ENCODE measurements at regions not wholly inside any gene's neighbourhood (a gene's known extent, or its start where the extent isn't known, plus 50 kb on each side); places are given as distances from the start of the nearest gene placed in this dataset.

DNA sequence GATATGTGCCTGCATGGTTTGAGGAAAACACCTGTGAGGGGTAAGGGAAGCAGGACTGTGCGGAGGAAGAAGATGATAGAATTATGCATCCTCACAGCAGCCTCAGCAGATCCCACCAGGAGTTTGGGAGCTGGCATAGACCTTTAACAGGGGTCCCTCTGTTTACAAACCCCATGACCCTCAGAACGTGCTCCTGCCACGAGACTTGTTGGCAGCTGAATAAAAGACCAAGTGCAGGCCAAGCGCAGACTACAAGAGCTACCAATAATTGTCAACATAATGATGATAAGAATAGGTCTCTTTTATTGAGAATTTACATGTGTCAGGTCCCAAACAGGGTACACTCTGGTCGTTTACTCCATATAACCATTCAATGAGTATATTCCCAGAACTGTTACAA lies 236.0 kb downstream of the MED10 start:
- H3K36me3 ChIP-seq (ENCODE audit: control insufficient read depth in 2 of 3, insufficient read depth in 3 of 3, low read length in 3 of 3) = no peaks in the 10 kb centered on the region
- intact Hi-C loops (cut with micrococcal nuclease) = no loop called here

DNA sequence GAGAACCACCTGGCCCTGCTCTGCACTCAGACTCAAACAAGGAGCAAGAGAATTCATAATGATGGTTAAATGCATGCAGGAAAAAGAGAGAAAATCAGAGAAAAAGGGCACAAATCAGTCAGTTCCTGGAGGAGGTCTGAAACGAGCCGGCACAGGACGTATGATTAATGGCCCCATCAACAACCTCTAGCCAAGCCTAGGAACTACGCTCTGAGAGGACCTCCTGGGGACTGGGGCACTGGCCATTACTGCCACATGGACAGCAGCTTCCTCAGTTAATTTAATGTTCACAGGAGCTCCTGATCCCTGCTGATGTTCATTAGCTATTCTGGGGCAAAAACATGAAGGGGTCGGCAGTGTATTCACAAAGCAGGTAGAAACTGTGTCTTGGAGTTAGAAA lies 238.1 kb downstream of the MED10 start:
- Mint-ChIP-seq H3K27me3 (peaks cover 0 to 31% (median 10%) of the 10 kb centered on the region in 5 donors), H3K9me3 (peaks cover 0 to 3% (median 0%) of the 10 kb centered on the region in 11 donors), H3K27ac (no peak overlapping the region), H3K36me3 (no peaks in the 10 kb centered on the region), H3K4me1 (no peaks in the 10 kb centered on the region), H3K4me3 (no peak overlapping the region)
- ATAC-seq (no peak), DNase-seq (no peak)
- POLR2A ChIA-PET = no interaction called here
- Histone ChIP-seq H3K4me3 (ENCODE audit: low read length) (no peak overlapping the region), H3K36me3 (ENCODE audit: control insufficient read depth in 2 of 3, insufficient read depth in 3 of 3, low read length in 3 of 3) (no peaks in the 10 kb centered on the region), H3K27ac (ENCODE audit: low read depth, low read length) (no peak overlapping the region), H3K9me3 (ENCODE audit: control insufficient read depth in 2 of 3, low read length in 3 of 3) (no peaks in the 10 kb centered on the region), H3K4me1 (ENCODE audit: control insufficient read depth in 2 of 2, insufficient read depth in 2 of 2, low read length in 2 of 2) (no peaks in the 10 kb centered on the region), H3K27me3 (ENCODE audit: control insufficient read depth in 2 of 2, insufficient read depth in 2 of 2, low read length in 2 of 2) (no peaks in the 10 kb centered on the region)
- CTCF ChIA-PET = no interaction called here
- intact Hi-C loops (cut with micrococcal nuclease) = no loop called here

More for the DNA sequence above, 236.0 kb downstream of the MED10 start:
- no peak overlapping the region for H3K27ac ChIP-seq (ENCODE audit: low read depth, low read length)
- peaks cover 0 to 42% (median 21%) of the 10 kb centered on the region in 5 donors for H3K27me3 Mint-ChIP-seq
- no peak overlapping the region for H3K4me3 ChIP-seq (ENCODE audit: low read length)
- H3K4me1 Mint-ChIP-seq = no peaks in the 10 kb centered on the region
- H3K27ac Mint-ChIP-seq = no peak overlapping the region
- peaks cover 0 to 3% (median 0%) of the 10 kb centered on the region in 11 donors for H3K9me3 Mint-ChIP-seq
- no peaks in the 10 kb centered on the region for H3K27me3 ChIP-seq (ENCODE audit: control insufficient read depth in 2 of 2, insufficient read depth in 2 of 2, low read length in 2 of 2)
- ChIA-PET CTCF (no interaction called here), POLR2A (no interaction called here)
- no peak overlapping the region for H3K4me3 Mint-ChIP-seq
- no peaks in the 10 kb centered on the region for H3K4me1 ChIP-seq (ENCODE audit: control insufficient read depth in 2 of 2, insufficient read depth in 2 of 2, low read length in 2 of 2)
- DNase-seq (no peak), ATAC-seq (no peak)
- H3K9me3 ChIP-seq (ENCODE audit: control insufficient read depth in 2 of 3, low read length in 3 of 3) = no peaks in the 10 kb centered on the region
- H3K36me3 Mint-ChIP-seq = no peaks in the 10 kb centered on the region

DNA sequence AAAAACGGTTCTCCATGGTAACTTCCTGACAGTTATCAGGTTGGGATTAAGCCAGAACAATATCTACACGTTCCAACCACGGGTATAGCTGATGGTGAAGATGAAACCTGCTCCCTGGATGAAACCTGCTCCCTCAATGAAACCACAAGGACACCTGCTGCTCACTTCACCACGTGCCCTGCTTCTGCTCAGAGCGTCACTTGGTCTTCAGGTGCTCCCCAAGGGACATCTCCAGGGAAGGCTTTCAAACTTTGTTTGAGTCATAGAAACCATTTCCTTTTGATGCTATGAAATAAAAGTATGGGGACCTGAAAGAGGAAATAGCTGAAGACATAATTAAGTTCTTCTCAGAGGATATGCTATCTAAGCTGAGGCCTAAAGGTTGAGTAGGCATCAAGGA lies 242.4 kb downstream of the MED10 start:
- H3K9me3 Mint-ChIP-seq = peaks cover 0 to 3% (median 0%) of the 10 kb centered on the region in 11 donors

DNA sequence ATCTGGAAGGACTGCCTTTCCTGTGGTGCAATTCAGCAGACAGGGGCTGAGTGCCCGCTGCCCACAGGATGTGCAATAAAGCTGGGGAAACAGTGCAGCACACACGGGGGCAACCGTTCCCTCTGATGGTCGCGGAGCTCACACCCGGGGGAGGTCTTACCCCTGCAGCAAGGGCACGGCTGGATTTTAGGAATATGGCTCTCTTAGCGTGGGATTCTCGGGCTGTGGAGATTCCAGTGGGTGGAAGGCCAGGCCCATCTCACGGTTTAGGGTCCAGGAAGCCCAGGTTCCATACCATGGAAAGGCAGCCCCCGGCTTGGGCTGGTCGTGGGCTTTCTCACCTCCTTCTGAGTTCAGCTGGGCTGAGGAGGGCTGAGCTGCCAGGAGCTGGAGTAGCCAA lies 244.1 kb downstream of the MED10 start:
- H3K4me1 Mint-ChIP-seq = no peaks in the 10 kb centered on the region
- Histone ChIP-seq H3K36me3 (ENCODE audit: control insufficient read depth in 2 of 3, insufficient read depth in 3 of 3, low read length in 3 of 3) (no peaks in the 10 kb centered on the region), H3K4me1 (ENCODE audit: control insufficient read depth in 2 of 2, insufficient read depth in 2 of 2, low read length in 2 of 2) (no peaks in the 10 kb centered on the region), H3K27ac (ENCODE audit: low read depth, low read length) (no peak overlapping the region), H3K4me3 (ENCODE audit: low read length) (no peak overlapping the region), H3K27me3 (ENCODE audit: control insufficient read depth in 2 of 2, insufficient read depth in 2 of 2, low read length in 2 of 2) (no peaks in the 10 kb centered on the region), H3K9me3 (ENCODE audit: control insufficient read depth in 2 of 3, low read length in 3 of 3) (no peaks in the 10 kb centered on the region)
- H3K27me3 Mint-ChIP-seq = peaks cover 0 to 19% (median 5%) of the 10 kb centered on the region in 5 donors
- no peaks in the 10 kb centered on the region for H3K36me3 Mint-ChIP-seq
- DNase-seq (no peak), ATAC-seq (no peak)
- H3K27ac Mint-ChIP-seq = no peak overlapping the region
- peaks cover 0 to 4% (median 0%) of the 10 kb centered on the region in 11 donors for H3K9me3 Mint-ChIP-seq
- no peak overlapping the region for H3K4me3 Mint-ChIP-seq
- intact Hi-C loops (cut with micrococcal nuclease) = no loop called here
- CTCF ChIA-PET = no interaction called here
- POLR2A ChIA-PET = no interaction called here

More for the DNA sequence above, 242.4 kb downstream of the MED10 start:
- no peak for DNase-seq
- H3K36me3 Mint-ChIP-seq = no peaks in the 10 kb centered on the region
- peaks cover 0 to 19% (median 5%) of the 10 kb centered on the region in 5 donors for H3K27me3 Mint-ChIP-seq
- H3K27ac Mint-ChIP-seq = no peak overlapping the region
- Histone ChIP-seq H3K9me3 (ENCODE audit: control insufficient read depth in 2 of 3, low read length in 3 of 3) (no peaks in the 10 kb centered on the region), H3K4me1 (ENCODE audit: control insufficient read depth in 2 of 2, insufficient read depth in 2 of 2, low read length in 2 of 2) (no peaks in the 10 kb centered on the region), H3K4me3 (ENCODE audit: low read length) (no peak overlapping the region), H3K36me3 (ENCODE audit: control insufficient read depth in 2 of 3, insufficient read depth in 3 of 3, low read length in 3 of 3) (no peaks in the 10 kb centered on the region), H3K27ac (ENCODE audit: low read depth, low read length) (no peak overlapping the region), H3K27me3 (ENCODE audit: control insufficient read depth in 2 of 2, insufficient read depth in 2 of 2, low read length in 2 of 2) (no peaks in the 10 kb centered on the region)
- H3K4me1 Mint-ChIP-seq = no peaks in the 10 kb centered on the region
- ATAC-seq = no peak
- intact Hi-C loops (cut with micrococcal nuclease) = no loop called here
- CTCF ChIA-PET = no interaction called here
- POLR2A ChIA-PET = no interaction called here
- H3K4me3 Mint-ChIP-seq = no peak overlapping the region

DNA sequence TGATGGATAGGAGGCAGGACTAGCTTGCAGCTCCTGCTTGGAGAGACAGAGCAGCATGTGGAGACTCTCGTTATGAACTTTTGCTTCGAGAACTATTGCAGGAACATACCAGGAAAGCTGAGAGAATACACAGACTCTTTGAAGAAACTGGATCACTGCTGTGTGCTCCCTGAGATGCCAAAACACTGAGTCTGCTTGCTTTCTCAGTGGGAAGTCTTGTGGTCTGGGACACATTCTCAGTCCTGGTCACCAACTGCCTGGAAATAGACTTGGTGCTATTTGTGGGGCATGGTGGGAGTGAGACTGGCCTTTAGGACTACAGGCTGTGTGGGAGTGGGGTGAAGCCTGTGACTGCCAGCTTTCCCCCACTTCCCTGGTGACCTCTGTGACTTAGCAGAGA lies 252.6 kb downstream of the MED10 start:
- POLR2A ChIA-PET = no interaction called here
- DNase-seq (no peak), ATAC-seq (no peak)
- CTCF ChIA-PET = no interaction called here
- H3K36me3 ChIP-seq (ENCODE audit: control insufficient read depth in 2 of 3, insufficient read depth in 3 of 3, low read length in 3 of 3) = no peaks in the 10 kb centered on the region
- Mint-ChIP-seq H3K27ac (no peak overlapping the region), H3K36me3 (peaks cover 0 to 10% (median 0%) of the 10 kb centered on the region in 5 donors), H3K27me3 (peaks cover 0 to 35% (median 19%) of the 10 kb centered on the region in 5 donors), H3K4me3 (no peak overlapping the region), H3K4me1 (no peaks in the 10 kb centered on the region), H3K9me3 (peaks cover 7 to 52% (median 22%) of the 10 kb centered on the region in 11 donors)
- no peak overlapping the region for H3K4me3 ChIP-seq (ENCODE audit: low read length)
- H3K9me3 ChIP-seq (ENCODE audit: control insufficient read depth in 2 of 3, low read length in 3 of 3) = peaks cover 0 to 5% (median 0%) of the 10 kb centered on the region in 3 experiments
- intact Hi-C loops (cut with micrococcal nuclease) = no loop called here
- H3K27me3 ChIP-seq (ENCODE audit: control insufficient read depth in 2 of 2, insufficient read depth in 2 of 2, low read length in 2 of 2) = no peaks in the 10 kb centered on the region
- H3K27ac ChIP-seq (ENCODE audit: low read depth, low read length) = no peak overlapping the region
- H3K4me1 ChIP-seq (ENCODE audit: control insufficient read depth in 2 of 2, insufficient read depth in 2 of 2, low read length in 2 of 2) = no peaks in the 10 kb centered on the region

DNA sequence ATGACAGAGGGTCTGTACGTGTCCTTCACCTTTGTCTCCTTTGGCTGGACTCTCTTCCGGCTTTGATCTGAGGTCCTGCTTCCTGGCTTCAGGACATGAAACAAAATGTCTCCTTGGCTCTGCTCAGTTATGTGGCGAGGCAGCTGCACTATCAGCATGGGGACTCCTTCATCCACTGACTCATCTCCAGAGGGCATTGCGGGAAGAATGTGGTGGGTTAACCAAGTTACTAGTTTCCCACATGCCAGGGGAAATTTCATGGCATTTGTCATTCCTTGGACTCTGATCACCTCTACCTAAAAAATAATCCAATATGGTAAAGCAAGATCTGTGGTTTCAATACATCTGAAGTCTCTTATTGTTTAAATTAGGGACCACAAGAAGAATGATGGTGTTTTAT lies 259.7 kb downstream of the MED10 start:
- Histone ChIP-seq H3K9me3 (ENCODE audit: control insufficient read depth in 2 of 3, low read length in 3 of 3) (peaks cover 0 to 4% (median 0%) of the 10 kb centered on the region in 3 experiments), H3K4me3 (ENCODE audit: low read length) (no peak overlapping the region), H3K36me3 (ENCODE audit: control insufficient read depth in 2 of 3, insufficient read depth in 3 of 3, low read length in 3 of 3) (no peaks in the 10 kb centered on the region), H3K4me1 (ENCODE audit: control insufficient read depth in 2 of 2, insufficient read depth in 2 of 2, low read length in 2 of 2) (no peaks in the 10 kb centered on the region), H3K27me3 (ENCODE audit: control insufficient read depth in 2 of 2, insufficient read depth in 2 of 2, low read length in 2 of 2) (no peaks in the 10 kb centered on the region), H3K27ac (ENCODE audit: low read depth, low read length) (no peak overlapping the region)
- intact Hi-C loops (cut with micrococcal nuclease) = no loop called here
- H3K27ac Mint-ChIP-seq = no peak overlapping the region
- H3K4me3 Mint-ChIP-seq = no peak overlapping the region
- H3K27me3 Mint-ChIP-seq = peaks cover 0 to 17% (median 12%) of the 10 kb centered on the region in 5 donors
- DNase-seq (no peak), ATAC-seq (no peak)
- ChIA-PET POLR2A (no interaction called here), CTCF (no interaction called here)
- peaks cover 2 to 23% (median 5%) of the 10 kb centered on the region in 11 donors for H3K9me3 Mint-ChIP-seq
- H3K4me1 Mint-ChIP-seq = no peaks in the 10 kb centered on the region
- H3K36me3 Mint-ChIP-seq = peaks cover 0 to 3% (median 0%) of the 10 kb centered on the region in 5 donors

DNA sequence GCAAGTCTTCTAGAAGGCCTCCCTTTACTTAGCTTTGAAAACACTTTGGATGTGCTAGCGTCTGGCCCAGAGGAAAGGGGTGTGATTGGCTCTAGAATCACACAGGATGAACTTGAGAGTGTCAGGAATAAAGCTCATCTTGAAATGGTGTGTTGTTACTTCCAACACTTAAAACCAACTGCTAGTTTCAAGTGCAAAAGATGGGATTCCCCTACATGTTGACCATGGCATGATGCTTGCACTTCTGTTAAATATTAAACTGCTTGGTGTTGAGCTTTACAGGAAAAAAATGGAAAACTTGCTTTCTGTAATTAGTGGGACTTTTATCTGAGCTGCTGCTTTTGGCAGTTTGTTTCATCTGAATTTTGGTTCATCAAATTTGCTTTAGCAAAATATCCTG lies 261.1 kb downstream of the MED10 start:
- peaks cover 2 to 16% (median 4%) of the 10 kb centered on the region in 11 donors for H3K9me3 Mint-ChIP-seq
- intact Hi-C loops (cut with micrococcal nuclease) = no loop called here
- Histone ChIP-seq H3K36me3 (ENCODE audit: control insufficient read depth in 2 of 3, insufficient read depth in 3 of 3, low read length in 3 of 3) (no peaks in the 10 kb centered on the region), H3K9me3 (ENCODE audit: control insufficient read depth in 2 of 3, low read length in 3 of 3) (peaks cover 0 to 4% (median 0%) of the 10 kb centered on the region in 3 experiments), H3K27ac (ENCODE audit: low read depth, low read length) (no peak overlapping the region), H3K4me3 (ENCODE audit: low read length) (no peak overlapping the region), H3K4me1 (ENCODE audit: control insufficient read depth in 2 of 2, insufficient read depth in 2 of 2, low read length in 2 of 2) (no peaks in the 10 kb centered on the region), H3K27me3 (ENCODE audit: control insufficient read depth in 2 of 2, insufficient read depth in 2 of 2, low read length in 2 of 2) (no peaks in the 10 kb centered on the region)
- DNase-seq = no peak
- peaks cover 0 to 20% (median 12%) of the 10 kb centered on the region in 5 donors for H3K27me3 Mint-ChIP-seq
- H3K4me1 Mint-ChIP-seq = no peaks in the 10 kb centered on the region
- H3K4me3 Mint-ChIP-seq = no peak overlapping the region
- no peak for ATAC-seq
- H3K36me3 Mint-ChIP-seq = no peaks in the 10 kb centered on the region
- ChIA-PET CTCF (no interaction called here), POLR2A (no interaction called here)
- H3K27ac Mint-ChIP-seq = no peak overlapping the region

Data from naive thymus-derived CD4-positive, alpha-beta T cell (primary cell).